Astrocyte of the spinal cord (primary cell): ENCODE measurements at regions not wholly inside any gene's neighbourhood (a gene's known extent, or its start where the extent isn't known, plus 50 kb on each side); places are given as distances from the start of the nearest gene placed in this dataset.

Experiments
- DNase-seq: peaks from one replicate; pipeline ENCODE4 v3.0.0; 2011; ENCODE audit warnings: low read depth, low spot score
- H3K4me3 ChIP-seq: 2 replicates; pipeline ENCODE4 v1.5.1; 2011; ENCODE audit warnings: low read depth, mild to moderate bottlenecking, low read length, moderate library complexity
- in situ Hi-C: cut with HindIII; loops from 2 replicates; pipeline ENCODE4 v1.10.0; 2017; ENCODE audit warnings: low sequenced_read_pairs
- TF ChIP-seq, protein P1 (sequence below): IDR thresholded peaks from 2 replicates; pipeline ENCODE4 v1.5.1; 2012; ENCODE audit warnings: low read depth, mild to moderate bottlenecking, low read length, inconsistent platforms

- in situ Hi-C loops = no loop called here
- DNase-seq = peak; percentile 79
- TF ChIP-seq, protein P1, sequence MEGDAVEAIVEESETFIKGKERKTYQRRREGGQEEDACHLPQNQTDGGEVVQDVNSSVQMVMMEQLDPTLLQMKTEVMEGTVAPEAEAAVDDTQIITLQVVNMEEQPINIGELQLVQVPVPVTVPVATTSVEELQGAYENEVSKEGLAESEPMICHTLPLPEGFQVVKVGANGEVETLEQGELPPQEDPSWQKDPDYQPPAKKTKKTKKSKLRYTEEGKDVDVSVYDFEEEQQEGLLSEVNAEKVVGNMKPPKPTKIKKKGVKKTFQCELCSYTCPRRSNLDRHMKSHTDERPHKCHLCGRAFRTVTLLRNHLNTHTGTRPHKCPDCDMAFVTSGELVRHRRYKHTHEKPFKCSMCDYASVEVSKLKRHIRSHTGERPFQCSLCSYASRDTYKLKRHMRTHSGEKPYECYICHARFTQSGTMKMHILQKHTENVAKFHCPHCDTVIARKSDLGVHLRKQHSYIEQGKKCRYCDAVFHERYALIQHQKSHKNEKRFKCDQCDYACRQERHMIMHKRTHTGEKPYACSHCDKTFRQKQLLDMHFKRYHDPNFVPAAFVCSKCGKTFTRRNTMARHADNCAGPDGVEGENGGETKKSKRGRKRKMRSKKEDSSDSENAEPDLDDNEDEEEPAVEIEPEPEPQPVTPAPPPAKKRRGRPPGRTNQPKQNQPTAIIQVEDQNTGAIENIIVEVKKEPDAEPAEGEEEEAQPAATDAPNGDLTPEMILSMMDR = no peak
- H3K4me3 ChIP-seq = no peak overlapping the region
Measured at GRCh38 chr7:40918701-40919271, 784.0 kb downstream of the SUGCT start.

GRCh38 chr7:40916813-40917212 lies 782.0 kb downstream of the SUGCT start:
- in situ Hi-C loops = no loop called here
- TF ChIP-seq, protein P1 = no peak
- no peak overlapping the region for H3K4me3 ChIP-seq
- no peak for DNase-seq

DNA sequence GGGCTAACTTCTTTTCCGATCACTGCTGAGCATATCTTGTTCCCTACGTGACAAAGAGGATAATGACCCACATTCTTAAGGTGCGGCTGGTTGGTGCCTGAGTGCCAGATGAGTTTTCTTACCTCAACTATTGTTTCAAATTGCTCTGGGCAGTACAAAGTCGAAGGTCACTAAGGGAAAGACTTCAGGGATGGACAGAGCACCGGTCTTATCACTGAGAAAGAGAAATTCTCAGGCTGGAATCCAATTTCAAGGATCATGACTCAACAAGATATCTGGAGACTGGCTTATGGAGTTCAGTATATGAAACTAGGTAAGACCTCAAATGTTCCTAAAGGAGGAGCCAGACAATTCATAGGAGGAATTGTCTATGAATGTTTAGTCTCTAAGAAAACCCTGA lies 780.3 kb downstream of the SUGCT start:
- DNase-seq = no peak
- no peak overlapping the region for H3K4me3 ChIP-seq
- TF ChIP-seq, protein P1 = no peak
- in situ Hi-C loops = no loop called here
